Keratinocyte (primary cell): ENCODE measurements at regions not wholly inside any gene's neighbourhood (a gene's known extent, or its start where the extent isn't known, plus 50 kb on each side); places are given as distances from the start of the nearest gene placed in this dataset.

Experiments used
- DNase-seq: peaks from one replicate; pipeline ENCODE4 v3.0.0-alpha.2; 2011; ENCODE audit warnings: low read depth, missing footprints, low spot score
- FAIRE-seq: peaks from 2 replicates; lab custom pipeline; 2011; peaks lifted over from hg19 to GRCh38; lab: Jason Lieb, UNC
- H2AFZ ChIP-seq: 2 replicates; pipeline ENCODE4 v1.6.0; 2012; ENCODE audit warnings: low read length, control low read depth, inconsistent platforms; ENCODE audit not compliant: control insufficient read depth
- H3K27ac ChIP-seq: 2 replicates; pipeline ENCODE4 v1.5.1; 2011; ENCODE audit warnings: low read length; ENCODE audit not compliant: control insufficient read depth, insufficient read depth
- H3K27me3 ChIP-seq: 3 replicates; pipeline ENCODE4 v1.6.0; 2011; ENCODE audit warnings: low read length; ENCODE audit not compliant: control insufficient read depth, insufficient read depth; ENCODE audit errors: extremely low read depth
- H3K36me3 ChIP-seq, 2 experiments: 2 replicates in 1 of 2; 3 replicates in 1 of 2; pipeline ENCODE4 v1.5.1; 2011; ENCODE audit warnings: low read length in 2 of 2, mild to moderate bottlenecking in 1 of 2; ENCODE audit not compliant: control insufficient read depth in 2 of 2, insufficient read depth in 2 of 2; ENCODE audit errors: extremely low read depth in 1 of 2
- H3K4me1 ChIP-seq: 3 replicates; pipeline ENCODE4 v1.5.1; 2011; ENCODE audit warnings: low read length; ENCODE audit not compliant: control insufficient read depth, insufficient read depth; ENCODE audit errors: extremely low read depth
- H3K4me2 ChIP-seq: 3 replicates; pipeline ENCODE4 v1.6.0; 2011; ENCODE audit warnings: low read depth, low read length; ENCODE audit not compliant: control insufficient read depth, insufficient read depth; ENCODE audit errors: extremely low read depth
- H3K4me3 ChIP-seq, 3 experiments: fragments of 200-600 bp in 1 of 3; sonication (generic) in 1 of 3; 2 replicates in 2 of 3; 3 replicates in 1 of 3; pipeline ENCODE4 v1.5.1; 2011 to 2016; ENCODE audit warnings: low read length in 3 of 3, mild to moderate bottlenecking in 3 of 3, control low read depth in 2 of 3, inconsistent platforms in 1 of 3, low read depth in 1 of 3, mixed read lengths in 1 of 3, mixed run types in 1 of 3, moderate library complexity in 1 of 3; ENCODE audit not compliant: control insufficient read depth in 2 of 3, insufficient read depth in 2 of 3; ENCODE audit errors: extremely low read depth in 1 of 3
- H3K79me2 ChIP-seq: 2 replicates; pipeline ENCODE4 v1.6.0; 2012; ENCODE audit warnings: low read length; ENCODE audit not compliant: control insufficient read depth, insufficient read depth
- H3K9ac ChIP-seq: 3 replicates; pipeline ENCODE4 v1.6.0; 2011; ENCODE audit warnings: low read length; ENCODE audit not compliant: control insufficient read depth, insufficient read depth; ENCODE audit errors: extremely low read depth
- H3K9me1 ChIP-seq: 3 replicates; pipeline ENCODE4 v1.6.0; 2011; ENCODE audit warnings: low read length; ENCODE audit not compliant: control insufficient read depth, insufficient read depth; ENCODE audit errors: extremely low read depth
- H3K9me3 ChIP-seq: 2 replicates; pipeline ENCODE4 v1.5.1; 2012; ENCODE audit warnings: low read depth, low read length; ENCODE audit not compliant: control insufficient read depth
- H4K20me1 ChIP-seq: 3 replicates; pipeline ENCODE4 v1.6.0; 2011; ENCODE audit warnings: low read length; ENCODE audit not compliant: control insufficient read depth, insufficient read depth; ENCODE audit errors: extremely low read depth
- CTCF ChIP-seq, 3 experiments: IDR thresholded peaks in 1 of 3; conservative IDR thresholded peaks in 1 of 3; optimal IDR thresholded peaks in 1 of 3; 2 replicates in 2 of 3; 3 replicates in 1 of 3; pipeline versions ENCODE3 to v1.5.1; 2011; ENCODE audit warnings: low read length in 3 of 3, mild to moderate bottlenecking in 3 of 3, moderate library complexity in 2 of 3, control low read depth in 1 of 3, inconsistent platforms in 1 of 3; ENCODE audit not compliant: insufficient read depth in 2 of 3; ENCODE audit errors: extremely low read depth in 1 of 3
- EZH2 ChIP-seq: IDR thresholded peaks from one replicate; pipeline ENCODE4 v1.6.1; 2012; ENCODE audit warnings: inconsistent platforms, mild to moderate bottlenecking, low read length, moderate library complexity
- dilution Hi-C: fragments of 300-500 bp; cut with MboI; formaldehyde crosslinking; loops from one replicate; pipeline ENCODE4 v1.7.0; 2020; ENCODE audit warnings: low sequenced_read_pairs; ENCODE audit not compliant: extremely low pct_ligation_motif_present

- Histone ChIP-seq H3K36me3 (no peaks in the 10 kb centered on the region), H3K9me1 (no peaks in the 10 kb centered on the region), H2AFZ (no peak overlapping the region), H3K4me1 (no peaks in the 10 kb centered on the region), H3K4me2 (no peak overlapping the region), H3K27ac (no peak overlapping the region), H3K9me3 (no peaks in the 10 kb centered on the region), H3K27me3 (no peaks in the 10 kb centered on the region), H4K20me1 (no peaks in the 10 kb centered on the region), H3K79me2 (no peaks in the 10 kb centered on the region), H3K4me3 (no peak overlapping the region), H3K9ac (no peak overlapping the region)
- TF ChIP-seq EZH2 (no peak), CTCF (optimal IDR thresholded peaks at IDR 0.05 in 1 of 3, IDR thresholded peaks at IDR 0.05 in 1 of 3, conservative IDR thresholded peaks at IDR 0.05 in 1 of 3; ENCODE audit: extremely low read depth in 1 of 3, insufficient read depth in 2 of 3, low read length in 3 of 3) (no peak)
- no peak for FAIRE-seq
- DNase-seq, result no peak
- dilution Hi-C loops, result no loop called here
These were observed 779.3 kb downstream of the CDH9 start for GRCh38 chr5:26259081-26259480.

GRCh38 chr5:26245321-26245720 lies 793.1 kb downstream of the CDH9 start:
- Histone ChIP-seq H3K9ac (no peak overlapping the region), H3K9me1 (no peaks in the 10 kb centered on the region), H3K36me3 (no peaks in the 10 kb centered on the region), H3K79me2 (no peaks in the 10 kb centered on the region), H3K4me2 (no peak overlapping the region), H3K27ac (no peak overlapping the region), H3K27me3 (no peaks in the 10 kb centered on the region), H2AFZ (no peak overlapping the region), H3K9me3 (no peaks in the 10 kb centered on the region), H4K20me1 (no peaks in the 10 kb centered on the region), H3K4me3 (no peak overlapping the region), H3K4me1 (no peaks in the 10 kb centered on the region)
- TF ChIP-seq EZH2, result no peak
- no peak for TF ChIP-seq CTCF (optimal IDR thresholded peaks at IDR 0.05 in 1 of 3, IDR thresholded peaks at IDR 0.05 in 1 of 3, conservative IDR thresholded peaks at IDR 0.05 in 1 of 3; ENCODE audit: extremely low read depth in 1 of 3, insufficient read depth in 2 of 3, low read length in 3 of 3)
- FAIRE-seq (no peak), DNase-seq (no peak)
- dilution Hi-C loops, result no loop called here
